Spleen (tissue), 11 donors: ENCODE measurements at regions not wholly inside any gene's neighbourhood (a gene's known extent, or its start where the extent isn't known, plus 50 kb on each side); places are given as distances from the start of the nearest gene placed in this dataset.

Experiments
- DNase-seq: peaks from one replicate; pipeline ENCODE4 v3.0.0-alpha.2; 2020
- H3K27ac ChIP-seq, 8 donors: fragments of 200-600 bp; sonication (generic) in 7 of 8; 1 replicate in 4 of 8; 2 replicates in 4 of 8; pipeline versions ENCODE4 v1.5.0 to v1.8.0; 2016 to 2021; ENCODE audit warnings: inconsistent platforms in 4 of 8, mild to moderate bottlenecking in 4 of 8, moderate library complexity in 1 of 8
- H3K27me3 ChIP-seq, 7 donors: fragments of 200-600 bp; sonication (generic) in 6 of 7; replicated peaks in 1 of 7; 1 replicate in 4 of 7; 2 replicates in 3 of 7; pipeline versions ENCODE4 v1.5.0 to v1.8.0; 2016 to 2021; ENCODE audit warnings: inconsistent platforms in 3 of 7, mild to moderate bottlenecking in 1 of 7
- H3K36me3 ChIP-seq, 6 donors: fragments of 200-600 bp; sonication (generic) in 5 of 6; 1 replicate in 4 of 6; 2 replicates in 2 of 6; pipeline versions ENCODE4 v1.5.0 to v1.8.0; 2016 to 2021; ENCODE audit warnings: inconsistent platforms in 2 of 6
- H3K4me1 ChIP-seq, 6 donors: fragments of 200-600 bp; sonication (generic) in 5 of 6; 1 replicate in 3 of 6; 2 replicates in 3 of 6; pipeline versions ENCODE4 v1.5.0 to v1.8.0; 2016 to 2021; ENCODE audit warnings: inconsistent platforms in 3 of 6
- H3K4me3 ChIP-seq, 8 donors: fragments of 200-600 bp; sonication (generic) in 7 of 8; 1 replicate in 4 of 8; 2 replicates in 4 of 8; pipeline versions ENCODE4 v1.5.0 to v1.8.0; 2016 to 2021; ENCODE audit warnings: inconsistent platforms in 4 of 8, mild to moderate bottlenecking in 4 of 8, moderate library complexity in 2 of 8
- H3K9me3 ChIP-seq, 8 donors: fragments of 200-600 bp; sonication (generic) in 7 of 8; 1 replicate in 4 of 8; 2 replicates in 4 of 8; pipeline versions ENCODE4 v1.5.0 to v1.8.0; 2016 to 2021; ENCODE audit warnings: inconsistent platforms in 4 of 8
- CTCF ChIP-seq, 11 experiments: fragments of 200-600 bp in 7 of 11; fragments of 450-650 bp in 4 of 11; sonication (generic) in 4 of 11; IDR thresholded peaks in 8 of 11; conservative IDR thresholded peaks in 3 of 11; 1 replicate in 7 of 11; 2 replicates in 4 of 11; pipeline versions ENCODE4 v1.4.0 to v1.8.0; 2016 to 2021; ENCODE audit warnings: antibody characterized with exemption in 11 of 11, inconsistent platforms in 4 of 11, mild to moderate bottlenecking in 1 of 11
- POLR2A ChIP-seq, 3 donors: fragments of 450-650 bp; IDR thresholded peaks; one replicate each; pipeline ENCODE4 v1.5.1; 2017; ENCODE audit warnings: antibody characterized with exemption in 3 of 3, mild to moderate bottlenecking in 1 of 3
- POLR2AphosphoS5 ChIP-seq, 3 donors: sonication (generic); formaldehyde crosslinking; IDR thresholded peaks; one replicate each; pipeline ENCODE4 v1.5.1; 2017; ENCODE audit warnings: antibody characterized with exemption in 3 of 3
- WGBS, 5 donors: extraction: QIAGEN DNeasy Blood & Tissue Kit in 3 of 5; methylation state at CpG; one replicate each; pipeline versions ENCODE4 v1.1.5 to v1.1.7; 2013 to 2018; 5-methylcytosine and 5-hydroxymethylcytosine counted together
- intact Hi-C: fragments of 100-400 bp; cut with DNase I; formaldehyde crosslinking; loops from one replicate; pipeline ENCODE4 v1.15.0; 2023; ENCODE audit warnings: low total_unique reads
- donor health status: healthy with polysubstance abuse.
- donor health status: DM: no; HTN: no; CAD: no; lungs with moderate emphysema.
- donor health status: DM: no; HTN: no; CAD: no.
- donor health status: Bipolar disorder and iron deficiency.
- donor health status: healthy.
- donor health status: DM: no; HTN: no; CAD: no.
- donor health status: DM: yes; HTN: yes; CAD: no.

- TF ChIP-seq POLR2A (IDR thresholded peaks at IDR 0.05) (no peak), POLR2AphosphoS5 (IDR thresholded peaks at IDR 0.05) (no peak), CTCF (IDR thresholded peaks at IDR 0.05 in 8 of 11, conservative IDR thresholded peaks at IDR 0.05 in 3 of 11) (no peak)
- no peaks in the 10 kb centered on the region for H3K4me1 ChIP-seq
- H3K27me3 ChIP-seq: no peaks in the 10 kb centered on the region
- 26 to 47% (median 42%) methylated on average over 5 to 6 of the region's 6 CpGs for WGBS, 5 donors
- H3K27ac ChIP-seq: no peak overlapping the region
- no peaks in the 10 kb centered on the region for H3K36me3 ChIP-seq
- no peaks in the 10 kb centered on the region for H3K9me3 ChIP-seq
- intact Hi-C loops: no loop called here
- no peak for DNase-seq
- no peak overlapping the region for H3K4me3 ChIP-seq
Observed at GRCh38 chr6:97591955-97592354, 308.9 kb upstream of the MMS22L start.

GRCh38 chr6:97594844-97595243 lies 311.8 kb upstream of the MMS22L start:
- intact Hi-C loops: no loop called here
- no peaks in the 10 kb centered on the region for H3K27me3 ChIP-seq
- no peak overlapping the region for H3K27ac ChIP-seq
- 82 to 93% (median 87%) methylated on average over 3 of the region's 3 CpGs for WGBS, 5 donors
- no peaks in the 10 kb centered on the region for H3K9me3 ChIP-seq
- H3K36me3 ChIP-seq: no peaks in the 10 kb centered on the region
- no peak for DNase-seq
- H3K4me3 ChIP-seq: no peak overlapping the region
- no peak for TF ChIP-seq CTCF (IDR thresholded peaks at IDR 0.05 in 8 of 11, conservative IDR thresholded peaks at IDR 0.05 in 3 of 11)
- no peak for TF ChIP-seq POLR2A (IDR thresholded peaks at IDR 0.05)
- TF ChIP-seq POLR2AphosphoS5 (IDR thresholded peaks at IDR 0.05): no peak
- H3K4me1 ChIP-seq: no peaks in the 10 kb centered on the region

- H3K9me3 ChIP-seq: no peaks in the 10 kb centered on the region
- H3K4me3 ChIP-seq: no peak overlapping the region
- H3K36me3 ChIP-seq: no peaks in the 10 kb centered on the region
- no peak overlapping the region for H3K27ac ChIP-seq
- no peaks in the 10 kb centered on the region for H3K4me1 ChIP-seq
- DNase-seq: no peak
- intact Hi-C loops: no loop called here
- H3K27me3 ChIP-seq: no peaks in the 10 kb centered on the region
- TF ChIP-seq CTCF (IDR thresholded peaks at IDR 0.05 in 8 of 11, conservative IDR thresholded peaks at IDR 0.05 in 3 of 11): no peak
- TF ChIP-seq POLR2A (IDR thresholded peaks at IDR 0.05): no peak
- no peak for TF ChIP-seq POLR2AphosphoS5 (IDR thresholded peaks at IDR 0.05)
Observed at GRCh38 chr6:97621111-97621510, 338.1 kb upstream of the MMS22L start.

GRCh38 chr6:97626671-97627441 lies 343.8 kb upstream of the MMS22L start:
- H3K36me3 ChIP-seq: no peaks in the 10 kb centered on the region
- peaks cover 0 to 7% (median 0%) of the 10 kb centered on the region in 6 donors for H3K4me1 ChIP-seq
- H3K9me3 ChIP-seq: no peaks in the 10 kb centered on the region
- 54 to 69% (median 58%) methylated on average over 7 of the region's 7 CpGs for WGBS, 5 donors
- no peak overlapping the region for H3K4me3 ChIP-seq
- no peaks in the 10 kb centered on the region for H3K27me3 ChIP-seq
- intact Hi-C loops: no loop called here
- DNase-seq: no peak
- TF ChIP-seq POLR2AphosphoS5 (IDR thresholded peaks at IDR 0.05): no peak
- H3K27ac ChIP-seq: no peak overlapping the region
